GM18511 (cell line): ENCODE measurements at regions not wholly inside any gene's neighbourhood (a gene's known extent, or its start where the extent isn't known, plus 50 kb on each side); places are given as distances from the start of the nearest gene placed in this dataset.
A peak's percentile ranks its signal among the peaks of the same experiment; 100 is the strongest.

Experiments used
- ATAC-seq: cut with Tn5 transposase; IDR thresholded peaks from one replicate; pipeline ENCODE4 v1.9.1; 2021; ENCODE audit warnings: mild to moderate bottlenecking, moderate library complexity; ENCODE audit not compliant: unreplicated experiment

DNA sequence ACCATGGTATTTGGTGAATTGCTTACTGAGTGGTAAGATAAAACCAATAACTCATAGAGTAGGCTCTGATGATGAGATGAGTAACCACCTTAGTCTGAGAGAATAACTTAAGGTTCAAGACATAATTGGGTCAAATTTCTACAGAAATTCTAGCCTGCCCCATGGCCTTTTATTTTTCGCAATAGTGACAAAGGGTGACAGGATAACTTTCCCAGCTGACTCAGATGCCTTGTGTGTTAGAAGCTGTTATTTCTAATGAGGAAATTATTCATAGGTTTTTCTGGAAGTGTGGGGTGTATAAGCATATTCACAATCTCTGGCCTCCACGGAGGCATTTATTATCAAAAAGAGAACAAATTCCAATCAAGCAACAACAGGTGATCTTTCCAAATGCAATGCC is 159.0 kb downstream of the NUP35 start:
- ATAC-seq: no peak

DNA sequence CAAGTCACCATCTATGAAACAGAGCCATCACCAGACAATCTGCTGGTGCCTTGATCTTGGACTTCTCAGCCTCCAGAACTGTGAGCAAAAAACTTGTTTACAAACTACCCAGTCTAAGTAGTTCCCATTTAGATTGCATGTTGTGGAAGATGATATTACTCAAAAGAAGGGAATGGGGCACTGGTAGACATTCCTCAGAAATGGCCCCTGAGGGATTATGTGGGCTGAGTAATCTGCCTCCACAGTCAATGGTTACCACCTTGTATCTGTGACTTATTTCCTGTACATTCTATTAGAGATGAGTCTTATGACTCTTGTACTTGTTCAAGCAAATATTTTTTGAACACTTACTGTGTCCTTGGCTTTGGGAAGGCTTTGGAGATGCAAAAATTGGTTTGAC is 160.4 kb downstream of the NUP35 start:
- no peak for ATAC-seq

- ATAC-seq: no peak
These were observed 167.2 kb downstream of the NUP35 start for GRCh38 chr2:183291436-183291835.

GRCh38 chr2:183292028-183292427 is 167.8 kb downstream of the NUP35 start:
- ATAC-seq: no peak

- ATAC-seq: no peak
These were observed 215.1 kb downstream of the NUP35 start for GRCh38 chr2:183339311-183339710.

DNA sequence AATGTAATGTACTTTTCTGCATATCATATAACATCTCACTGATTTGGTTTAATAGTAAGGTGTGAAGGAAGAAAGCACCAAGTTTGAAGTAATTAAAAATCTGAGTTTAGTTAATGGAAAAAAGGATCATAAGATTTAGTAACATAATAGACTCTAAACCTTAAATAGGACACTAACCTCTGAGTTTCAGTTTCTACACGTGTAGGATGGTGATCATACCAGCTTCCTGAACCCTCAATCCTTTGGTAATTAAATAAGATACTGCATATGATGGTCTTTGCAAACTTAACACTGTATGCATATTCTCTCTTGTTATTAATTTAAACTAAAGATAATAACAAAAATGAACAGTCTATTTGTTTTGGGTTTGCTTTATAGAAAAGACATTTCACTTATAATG is 216.8 kb downstream of the NUP35 start:
- ATAC-seq: no peak

DNA sequence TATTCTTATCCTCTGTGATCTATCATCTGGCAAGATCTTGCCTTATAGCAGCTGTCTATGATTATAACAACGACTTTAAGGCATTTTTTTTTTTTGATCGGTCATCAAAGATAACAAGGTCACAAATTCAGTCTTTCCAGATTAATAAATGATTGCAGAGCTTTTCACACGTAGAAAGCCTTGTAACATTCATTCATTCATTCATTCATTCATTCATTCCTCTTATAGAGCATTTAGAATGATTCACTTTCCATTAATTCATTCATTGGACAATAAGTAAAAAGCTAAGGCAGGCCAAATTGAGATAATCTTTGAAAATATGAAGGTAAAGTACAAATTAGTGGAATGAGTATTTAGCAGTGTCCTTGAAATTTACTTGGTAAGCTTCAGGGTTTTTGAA is 223.7 kb downstream of the NUP35 start:
- no peak for ATAC-seq

- ATAC-seq: peak; percentile 81
These were observed 224.2 kb downstream of the NUP35 start for GRCh38 chr2:183348492-183348891.

DNA sequence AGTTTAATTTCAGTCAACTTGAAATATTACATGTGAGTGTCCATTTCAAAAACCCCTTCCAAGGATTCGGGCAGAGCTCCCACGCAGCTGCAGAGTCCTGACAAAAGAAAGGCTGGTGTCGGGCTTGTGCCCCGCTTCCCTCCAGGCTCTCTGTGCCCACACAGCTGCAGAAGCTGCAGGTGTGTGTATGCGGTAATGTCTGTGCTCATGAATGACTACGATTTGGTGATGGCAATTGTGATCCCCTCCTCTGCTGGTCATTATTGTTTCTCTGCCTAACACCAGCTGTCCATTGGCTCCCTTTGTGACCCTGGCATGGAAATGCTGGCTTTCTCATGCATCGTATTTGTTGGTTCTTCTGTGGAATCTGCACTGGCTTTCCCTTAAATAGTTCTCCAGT is 224.8 kb downstream of the NUP35 start:
- peak; percentile 39 for ATAC-seq

- no peak for ATAC-seq
These were observed 235.6 kb downstream of the NUP35 start for GRCh38 chr2:183359867-183360266.

- peak; percentile 82 for ATAC-seq
These were observed 247.3 kb downstream of the NUP35 start for GRCh38 chr2:183371545-183371944.

DNA sequence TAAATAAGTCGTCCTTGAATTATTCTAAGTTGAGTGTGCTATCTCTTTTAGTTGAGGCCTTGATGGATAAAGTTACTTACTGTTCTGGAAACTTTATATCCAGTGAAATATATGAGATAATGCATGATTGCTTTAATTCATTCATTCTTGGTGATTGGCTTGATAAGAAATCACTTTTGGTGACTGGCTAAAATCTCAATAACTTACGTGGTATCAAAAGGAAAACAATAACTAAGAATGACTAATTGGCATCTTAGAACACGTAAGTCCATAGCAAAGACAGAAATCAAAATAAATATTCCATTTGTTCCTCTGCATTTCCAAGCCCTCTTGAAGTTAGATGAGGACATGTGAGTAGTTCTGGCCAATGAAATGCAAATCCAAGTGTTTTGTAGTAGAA is 251.6 kb downstream of the NUP35 start:
- no peak for ATAC-seq

GRCh38 chr2:183383854-183384253 is 259.6 kb downstream of the NUP35 start:
- ATAC-seq: peak; percentile 62

DNA sequence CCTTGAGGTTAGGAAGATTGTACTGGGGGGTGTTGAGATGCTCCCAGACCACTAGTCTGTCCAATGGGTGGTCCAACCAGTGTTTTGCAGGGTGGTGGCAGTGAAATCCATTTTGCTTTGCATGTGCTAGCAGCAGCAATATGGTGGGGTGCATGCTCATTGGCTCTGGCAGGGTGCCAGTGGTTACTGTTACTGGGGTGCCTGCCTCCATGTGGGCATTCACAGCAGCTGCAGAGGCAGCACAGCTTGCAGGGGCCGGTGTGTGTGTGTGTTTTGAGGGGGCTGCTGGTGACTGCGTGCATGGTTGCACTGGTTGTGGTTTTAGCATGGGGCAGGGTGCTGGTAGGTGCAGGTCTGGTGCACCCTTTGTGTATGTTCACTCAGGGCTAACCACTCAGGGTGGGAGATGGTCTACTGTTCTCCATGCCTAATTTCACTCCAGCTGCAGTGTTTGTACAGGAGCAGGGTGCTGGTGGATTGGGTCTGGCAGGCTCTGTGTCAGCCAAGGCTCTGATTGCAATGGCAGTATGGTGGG is 265.4 kb downstream of the NUP35 start:
- ATAC-seq: no peak

DNA sequence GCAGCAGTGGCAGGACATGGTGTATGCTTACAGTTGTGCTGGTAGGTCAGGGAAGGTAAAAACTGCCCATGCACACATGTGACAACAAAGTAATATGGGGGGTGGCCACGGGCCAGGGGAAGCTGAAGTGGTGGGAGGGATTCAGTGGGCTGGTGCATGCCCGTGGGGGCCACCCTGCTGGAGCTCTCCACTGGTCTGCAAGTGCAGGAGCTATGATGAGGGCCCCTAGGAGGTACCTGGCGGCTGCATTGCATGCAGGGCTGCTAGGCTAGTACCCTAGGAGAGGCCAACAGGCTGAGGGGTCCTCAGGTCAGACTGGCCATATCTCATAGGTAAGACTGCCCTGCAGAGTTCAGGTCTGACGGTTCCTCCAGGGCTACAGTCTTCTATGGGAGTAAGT is 265.9 kb downstream of the NUP35 start:
- no peak for ATAC-seq

DNA sequence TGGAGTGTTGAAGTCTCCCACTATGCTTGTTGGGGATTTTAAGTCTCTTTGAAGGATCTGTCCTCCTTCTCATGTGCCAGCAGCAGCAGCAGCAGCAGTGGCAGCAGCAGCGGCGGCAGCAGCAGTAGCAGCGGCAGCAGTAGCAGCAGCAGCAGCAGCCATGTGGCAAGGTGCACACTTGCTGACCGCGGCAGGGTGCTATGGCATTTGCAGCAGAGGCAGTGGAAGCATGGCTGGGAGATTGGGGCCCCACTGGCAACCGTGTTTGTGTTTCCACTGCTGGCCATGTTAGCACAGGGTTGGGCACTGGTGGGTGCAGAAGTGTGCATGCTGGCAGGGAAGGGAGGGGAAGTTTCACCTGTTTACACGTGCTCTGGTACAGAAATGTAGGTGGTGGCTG is 280.1 kb downstream of the NUP35 start:
- no peak for ATAC-seq

GRCh38 chr2:183408562-183408961 is 284.3 kb downstream of the NUP35 start:
- ATAC-seq: no peak

DNA sequence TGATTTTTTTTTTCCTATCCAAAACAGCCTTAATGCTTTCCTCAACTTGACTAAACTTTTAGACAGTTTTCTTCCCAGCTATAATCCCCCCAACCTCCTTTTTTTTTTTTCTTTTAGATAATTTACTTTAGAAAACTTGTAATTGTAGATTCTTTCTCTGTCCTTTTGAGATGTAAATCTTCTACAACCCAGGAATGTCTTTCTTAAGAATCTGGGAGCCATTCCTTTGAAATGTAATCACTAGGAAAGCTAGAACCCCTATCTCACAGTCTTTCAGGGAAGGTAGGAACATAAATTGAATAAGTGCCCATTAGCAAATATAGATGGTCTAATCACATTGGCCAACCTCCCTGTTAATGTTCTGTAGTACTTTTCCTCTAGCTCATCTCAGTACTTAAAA is 285.4 kb downstream of the NUP35 start:
- no peak for ATAC-seq

DNA sequence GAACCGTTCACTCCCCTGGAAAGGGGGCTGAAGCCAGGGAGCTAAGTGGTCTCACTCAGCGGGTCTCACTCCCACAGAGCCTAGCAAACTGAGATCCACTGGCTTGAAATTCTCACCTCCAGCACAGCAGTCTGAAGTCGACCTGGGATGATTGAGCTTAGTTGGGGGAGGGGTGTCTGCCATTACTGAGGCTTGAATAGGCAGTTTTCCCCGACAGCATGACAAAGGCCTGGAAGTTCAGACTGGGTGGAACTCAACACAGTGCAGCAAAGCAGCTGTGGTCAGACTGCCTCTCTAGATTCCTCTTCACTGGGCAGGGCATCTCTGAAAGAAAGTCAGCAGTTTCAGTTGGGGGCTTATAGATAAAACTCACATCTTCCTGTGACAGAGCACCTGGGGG is 292.5 kb downstream of the NUP35 start:
- ATAC-seq: no peak

- ATAC-seq: no peak
These were observed 302.6 kb downstream of the NUP35 start for GRCh38 chr2:183426825-183427224.

GRCh38 chr2:183427558-183427957 is 303.3 kb downstream of the NUP35 start:
- ATAC-seq: no peak

GRCh38 chr2:183428881-183429280 is 304.6 kb downstream of the NUP35 start:
- ATAC-seq: no peak

- no peak for ATAC-seq
These were observed 314.3 kb downstream of the NUP35 start for GRCh38 chr2:183438541-183438940.

DNA sequence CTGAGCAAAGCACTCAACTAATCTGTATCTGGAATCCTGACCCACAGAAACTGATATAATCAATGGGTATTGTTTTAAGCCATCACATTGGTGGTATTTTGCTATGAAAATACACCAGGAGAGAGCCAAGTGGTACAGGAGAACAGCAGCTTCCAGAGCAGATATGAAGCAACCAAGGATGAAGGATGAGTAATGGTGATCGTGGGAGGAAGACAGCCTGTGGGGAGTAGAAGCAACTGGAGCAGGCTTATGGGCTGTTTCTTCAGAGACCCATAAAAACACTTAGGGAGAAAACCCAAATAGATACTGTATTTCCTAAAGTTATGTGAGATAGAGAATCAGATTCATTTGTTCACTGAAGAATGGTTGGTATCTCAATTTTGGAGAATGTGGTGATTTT is 330.8 kb downstream of the NUP35 start:
- no peak for ATAC-seq
